ENCODE measurements at regions not wholly inside any gene's neighbourhood (a gene's known extent, or its start where the extent isn't known, plus 50 kb on each side); places are given as distances from the start of the nearest gene placed in this dataset.

GRCh38 chr2:117714745-117715417, 99.6 kb upstream of the DDX18 start:
- POLR2A ChIA-PET = no interaction called here
- CTCF ChIA-PET = no interaction called here
- DNase-seq (ENCODE audit: extremely low spot score) = no peak
- TF ChIP-seq TARDBP (IDR thresholded peaks at IDR 0.05) = no peak
- no peak for TF ChIP-seq NFRKB (IDR thresholded peaks at IDR 0.05)
- TF ChIP-seq PKNOX1 (IDR thresholded peaks at IDR 0.05) = no peak
- no peak for TF ChIP-seq HDGF (IDR thresholded peaks at IDR 0.05; ENCODE audit: borderline replicate concordance)
- TF ChIP-seq ZNF384 (IDR thresholded peaks at IDR 0.05) = no peak
- no peak for TF ChIP-seq FOXA1 (IDR thresholded peaks at IDR 0.05)
- TF ChIP-seq ELF4 (IDR thresholded peaks at IDR 0.05) = no peak
- no peak for TF ChIP-seq FOXM1 (IDR thresholded peaks at IDR 0.05; ENCODE audit: borderline replicate concordance)
- TF ChIP-seq SUZ12 (IDR thresholded peaks at IDR 0.05) = no peak
- TF ChIP-seq BHLHE40 (IDR thresholded peaks at IDR 0.05; ENCODE audit: borderline replicate concordance) = no peak

DNA sequence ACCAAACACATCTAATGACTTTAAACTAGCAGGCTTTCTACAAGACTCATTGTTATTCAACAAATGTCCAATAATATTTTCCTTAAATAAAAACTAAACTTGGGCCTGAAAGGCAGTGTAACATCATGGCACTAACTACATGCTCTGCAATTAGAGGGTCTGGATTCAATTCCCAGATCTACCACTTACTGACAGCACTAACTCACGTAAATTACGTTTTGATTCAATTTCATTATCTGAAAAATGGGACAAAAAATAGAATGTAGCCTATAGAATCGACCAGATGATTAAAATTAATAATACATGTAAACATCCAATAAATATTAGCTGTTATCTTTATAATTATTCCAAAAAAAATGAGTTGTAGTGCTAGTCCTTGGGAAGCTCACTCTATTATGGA, 98.0 kb upstream of the DDX18 start:
- TF ChIP-seq L3MBTL2 (conservative IDR thresholded peaks at IDR 0.05) = no peak
- TF ChIP-seq ELF4 (IDR thresholded peaks at IDR 0.05) = no peak
- TF ChIP-seq FOXA1 (IDR thresholded peaks at IDR 0.05) = no peak
- TF ChIP-seq PKNOX1 (IDR thresholded peaks at IDR 0.05) = no peak
- no peak for TF ChIP-seq SUZ12 (IDR thresholded peaks at IDR 0.05)
- no peak for TF ChIP-seq BHLHE40 (IDR thresholded peaks at IDR 0.05; ENCODE audit: borderline replicate concordance)
- TF ChIP-seq SP1 (IDR thresholded peaks at IDR 0.05) = no peak
- no peak for TF ChIP-seq HDGF (IDR thresholded peaks at IDR 0.05; ENCODE audit: borderline replicate concordance)
- POLR2A ChIA-PET = interaction anchor here (0.6 kb wide), 1 partner anchor 646 kb away, joined by 3 read pairs; no protein-coding TSS in a partner anchor
- no peak for DNase-seq (ENCODE audit: extremely low spot score)
- CTCF ChIA-PET = no interaction called here

DNA sequence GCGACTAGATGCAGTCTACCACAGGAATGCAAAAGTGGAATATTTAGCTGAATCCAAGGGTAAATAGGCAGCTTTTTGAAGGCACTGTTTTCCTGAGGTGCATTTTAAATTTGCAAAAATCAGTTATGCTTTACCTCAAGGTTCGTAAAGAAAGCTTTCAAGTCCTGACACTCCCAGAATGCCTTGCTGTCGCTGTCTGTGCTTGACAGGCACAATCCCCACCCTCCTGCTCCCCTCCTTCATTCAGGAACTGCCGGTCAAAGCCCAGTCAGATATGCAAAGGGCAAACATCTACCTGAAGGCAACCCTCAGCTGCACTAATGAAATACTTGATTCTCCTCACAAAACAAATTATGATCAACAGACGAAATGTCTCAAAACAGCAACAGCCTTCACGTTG, 97.4 kb upstream of the DDX18 start:
- CTCF ChIA-PET = no interaction called here

DNA sequence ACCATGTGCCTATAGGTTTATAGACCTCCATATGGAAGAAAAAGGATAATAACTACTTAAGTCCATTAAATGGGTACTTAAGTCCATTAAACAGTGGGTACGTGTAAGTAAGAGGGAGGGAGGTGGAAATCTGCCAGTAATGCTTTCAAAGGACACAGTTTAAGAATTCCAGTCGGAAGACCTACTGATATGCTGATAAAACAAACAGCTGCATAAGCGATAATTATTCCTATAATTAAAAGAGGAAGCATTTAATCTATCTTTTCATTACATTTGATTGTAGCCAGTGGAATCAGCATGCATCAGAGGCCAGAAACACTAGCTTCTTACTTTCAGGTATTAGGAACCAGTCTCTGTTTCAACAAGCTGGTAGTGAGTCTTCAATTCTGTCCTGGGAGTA, 96.4 kb upstream of the DDX18 start:
- TF ChIP-seq FOXK2 (IDR thresholded peaks at IDR 0.05) (no peak), SP1 (IDR thresholded peaks at IDR 0.05) (no peak), L3MBTL2 (conservative IDR thresholded peaks at IDR 0.05) (no peak), PKNOX1 (IDR thresholded peaks at IDR 0.05) (no peak), SUZ12 (IDR thresholded peaks at IDR 0.05) (no peak), CTBP1 (IDR thresholded peaks at IDR 0.05; ENCODE audit: borderline replicate concordance) (no peak), HDGF (IDR thresholded peaks at IDR 0.05; ENCODE audit: borderline replicate concordance) (no peak), ZNF384 (IDR thresholded peaks at IDR 0.05) (no peak)
- DNase-seq (ENCODE audit: extremely low spot score) = no peak
- CTCF ChIA-PET = no interaction called here
- POLR2A ChIA-PET = no interaction called here

More for the DNA sequence above, 97.4 kb upstream of the DDX18 start:
- DNase-seq (ENCODE audit: extremely low spot score) = no peak
- POLR2A ChIA-PET = no interaction called here
- TF ChIP-seq ELF4 (IDR thresholded peaks at IDR 0.05) (no peak), FOXA1 (IDR thresholded peaks at IDR 0.05) (no peak), SP1 (IDR thresholded peaks at IDR 0.05) (no peak), FOXM1 (IDR thresholded peaks at IDR 0.05; ENCODE audit: borderline replicate concordance) (no peak), TARDBP (IDR thresholded peaks at IDR 0.05) (no peak), SUZ12 (IDR thresholded peaks at IDR 0.05) (no peak), L3MBTL2 (conservative IDR thresholded peaks at IDR 0.05) (no peak)

DNA sequence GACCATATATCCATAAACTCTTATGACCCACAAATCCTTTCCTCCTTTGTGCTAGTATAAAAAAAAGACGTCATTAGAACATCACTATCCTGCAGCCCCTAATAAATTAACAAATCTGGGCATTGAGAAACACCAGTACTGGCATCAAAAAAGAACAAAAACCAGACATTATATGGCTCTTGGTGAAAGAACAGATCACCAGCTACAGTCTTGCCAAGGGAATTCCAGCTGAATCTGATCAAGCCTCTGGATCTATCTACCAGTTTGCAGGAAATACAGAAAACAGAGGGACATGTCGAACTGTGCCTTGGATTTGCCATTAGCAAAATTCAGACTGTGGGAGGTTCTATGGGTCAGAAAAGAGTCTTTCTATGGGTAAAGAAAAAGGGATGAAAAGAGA, 93.7 kb upstream of the DDX18 start:
- POLR2A ChIA-PET = no interaction called here
- TF ChIP-seq NFRKB (IDR thresholded peaks at IDR 0.05) = no peak
- no peak for TF ChIP-seq BHLHE40 (IDR thresholded peaks at IDR 0.05; ENCODE audit: borderline replicate concordance)
- no peak for TF ChIP-seq FOXA1 (IDR thresholded peaks at IDR 0.05)
- no peak for TF ChIP-seq LEF1 (IDR thresholded peaks at IDR 0.05; ENCODE audit: borderline replicate concordance)
- no peak for TF ChIP-seq FOXK2 (IDR thresholded peaks at IDR 0.05)
- TF ChIP-seq SP1 (IDR thresholded peaks at IDR 0.05) = no peak
- no peak for TF ChIP-seq SUZ12 (IDR thresholded peaks at IDR 0.05)
- TF ChIP-seq ARNT (IDR thresholded peaks at IDR 0.05) = no peak
- TF ChIP-seq FOXM1 (IDR thresholded peaks at IDR 0.05; ENCODE audit: borderline replicate concordance) = no peak
- TF ChIP-seq TARDBP (IDR thresholded peaks at IDR 0.05) = no peak
- TF ChIP-seq ZNF384 (IDR thresholded peaks at IDR 0.05) = no peak
- no peak for TF ChIP-seq L3MBTL2 (conservative IDR thresholded peaks at IDR 0.05)
- TF ChIP-seq PKNOX1 (IDR thresholded peaks at IDR 0.05) = no peak
- DNase-seq (ENCODE audit: extremely low spot score) = no peak
- CTCF ChIA-PET = interaction anchor here (0.5 kb wide), 1 partner anchor 241 kb away, joined by 4 read pairs; no protein-coding TSS in a partner anchor

DNA sequence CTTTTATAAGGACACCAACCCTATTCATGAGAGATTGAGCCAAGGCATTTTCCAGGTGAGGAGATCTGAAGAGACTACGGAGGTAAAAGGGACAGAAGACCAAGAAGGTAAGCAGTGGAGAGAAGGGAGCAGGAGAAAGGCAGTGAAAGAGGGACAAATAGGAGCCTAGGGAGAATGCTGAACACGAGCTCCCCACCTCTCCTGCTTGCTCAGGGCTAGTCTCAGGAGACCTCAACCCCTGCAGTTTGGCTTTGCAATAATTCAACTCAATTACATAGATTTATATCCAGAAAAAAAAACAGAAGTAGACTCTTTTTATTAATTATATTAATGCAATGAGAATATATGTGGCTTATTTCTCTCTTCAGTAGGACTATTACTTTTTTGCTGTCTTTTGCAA, 91.0 kb upstream of the DDX18 start:
- no peak for TF ChIP-seq ZNF384 (IDR thresholded peaks at IDR 0.05)
- TF ChIP-seq NFRKB (IDR thresholded peaks at IDR 0.05) = no peak
- no peak for TF ChIP-seq PKNOX1 (IDR thresholded peaks at IDR 0.05)
- TF ChIP-seq SUZ12 (IDR thresholded peaks at IDR 0.05) = no peak
- no peak for TF ChIP-seq BHLHE40 (IDR thresholded peaks at IDR 0.05; ENCODE audit: borderline replicate concordance)
- no peak for TF ChIP-seq ELF4 (IDR thresholded peaks at IDR 0.05)
- TF ChIP-seq ARNT (IDR thresholded peaks at IDR 0.05) = no peak
- no peak for TF ChIP-seq FOXA1 (IDR thresholded peaks at IDR 0.05)
- no peak for TF ChIP-seq FOXK2 (IDR thresholded peaks at IDR 0.05)
- TF ChIP-seq CTBP1 (IDR thresholded peaks at IDR 0.05; ENCODE audit: borderline replicate concordance) = no peak
- CTCF ChIA-PET = no interaction called here
- DNase-seq (ENCODE audit: extremely low spot score) = no peak
- POLR2A ChIA-PET = no interaction called here

Data from HEK293T (cell line).